ENCODE measurements at regions not wholly inside any gene's neighbourhood (a gene's known extent, or its start where the extent isn't known, plus 50 kb on each side); places are given as distances from the start of the nearest gene placed in this dataset.
"Not testable (repeated sequence)": the region's sequence is repeated elsewhere in the genome, so short reads cannot be mapped to it uniquely, and the experiment has no call there.

DNA sequence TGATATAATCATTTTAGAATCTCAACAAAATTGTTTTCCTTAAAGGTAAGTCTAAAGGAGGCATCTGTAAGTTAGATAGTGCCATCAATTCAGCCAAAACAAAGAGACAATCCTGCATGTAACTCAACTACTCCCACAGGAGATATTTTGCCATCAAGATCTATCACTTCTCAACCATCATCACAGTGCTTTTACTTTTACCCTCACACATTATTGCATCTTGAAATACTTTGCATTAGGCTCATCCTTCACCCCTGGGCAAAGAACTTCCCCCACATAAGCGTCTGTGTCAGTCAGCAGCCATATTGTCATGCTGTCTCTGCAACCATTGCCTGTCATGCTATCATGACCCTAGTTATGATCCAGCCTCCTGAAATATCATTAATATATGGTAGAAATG, 54.9 kb upstream of the NLGN1 start:
- peak; percentile 8 for DNase-seq

DNA sequence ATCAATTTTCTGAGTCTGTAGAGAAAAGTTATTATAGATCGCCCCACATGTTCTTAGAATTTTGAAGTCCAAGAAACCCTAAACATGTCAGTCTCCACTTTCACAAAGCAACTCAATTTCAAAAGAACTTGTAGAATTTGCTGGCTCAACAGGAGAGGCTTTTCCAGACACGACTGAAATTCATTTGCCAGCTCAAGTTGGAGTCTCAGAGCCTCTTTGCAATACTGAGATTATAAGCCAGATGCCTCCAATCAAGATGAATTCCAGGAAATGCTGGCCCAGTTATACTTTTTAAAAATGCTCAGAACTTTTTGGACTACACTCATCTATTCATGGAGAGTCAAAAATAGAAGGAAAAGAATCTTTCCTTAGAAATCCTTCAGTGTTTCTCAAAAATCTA, 56.9 kb upstream of the NLGN1 start:
- no peak for DNase-seq

DNA sequence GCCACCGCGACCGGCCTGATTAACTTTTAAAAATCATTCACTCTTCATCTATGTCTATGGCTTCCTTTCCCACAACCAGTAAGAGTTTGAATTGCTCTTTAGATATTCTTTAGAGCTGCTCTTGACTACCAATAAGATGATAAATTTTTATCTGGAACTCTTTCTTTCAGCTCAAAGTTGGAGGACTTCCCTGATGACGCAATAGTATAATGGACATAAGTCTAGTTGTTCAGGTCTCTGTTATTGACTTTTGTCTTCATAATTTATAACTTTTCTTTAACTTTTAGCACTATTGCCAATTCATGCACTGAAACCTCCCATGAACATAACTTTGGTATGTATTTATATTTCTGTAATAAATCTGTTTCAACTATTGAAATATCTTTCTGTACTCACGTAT, 61.3 kb upstream of the NLGN1 start:
- DNase-seq: no peak

DNA sequence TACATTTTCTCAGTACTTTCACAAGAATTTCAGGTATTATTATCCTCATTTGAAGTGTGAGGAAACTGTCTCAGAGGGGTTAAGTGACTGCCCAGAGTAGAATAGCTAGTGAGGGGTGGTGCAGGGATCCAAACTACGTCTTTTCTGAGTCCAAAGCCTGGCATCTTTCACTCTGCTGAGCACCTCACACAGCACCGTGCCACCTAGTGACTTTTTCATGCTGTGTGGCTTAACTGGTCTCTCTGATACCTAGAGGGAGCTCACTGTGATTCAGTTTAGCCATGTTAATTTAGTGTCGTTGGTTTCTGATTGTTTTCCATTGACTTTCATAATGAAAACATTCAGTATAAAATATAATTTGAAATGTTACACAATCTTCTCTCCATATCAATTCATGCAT, 91.4 kb upstream of the NLGN1 start:
- DNase-seq: no peak

DNA sequence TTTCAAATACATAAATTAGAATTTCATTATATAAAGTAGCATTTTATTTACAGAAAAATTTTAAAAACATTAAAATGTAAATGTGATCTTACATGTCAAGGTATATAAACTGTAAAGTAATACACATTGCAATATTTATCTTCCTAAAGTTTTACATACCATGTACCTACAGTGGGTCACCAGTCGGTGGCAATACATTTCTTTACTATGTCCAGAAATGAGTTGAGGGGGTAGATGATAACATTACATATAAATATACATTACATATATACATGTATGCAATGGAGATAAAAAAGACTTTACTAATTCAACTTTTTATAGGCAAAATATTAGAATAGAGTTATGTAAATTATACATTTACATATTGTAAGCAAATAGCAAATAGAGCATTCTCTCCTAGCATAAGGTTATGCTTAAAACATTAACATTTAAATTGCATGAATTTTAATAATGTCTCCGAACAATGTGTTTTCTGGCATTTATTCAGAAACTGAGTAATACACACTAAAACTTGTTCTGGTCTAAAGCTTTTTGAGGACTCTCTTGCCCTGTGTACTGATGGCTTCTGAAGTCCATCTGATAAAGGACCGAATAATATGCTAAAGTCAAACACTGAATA, 93.3 kb upstream of the NLGN1 start:
- DNase-seq: no peak

DNA sequence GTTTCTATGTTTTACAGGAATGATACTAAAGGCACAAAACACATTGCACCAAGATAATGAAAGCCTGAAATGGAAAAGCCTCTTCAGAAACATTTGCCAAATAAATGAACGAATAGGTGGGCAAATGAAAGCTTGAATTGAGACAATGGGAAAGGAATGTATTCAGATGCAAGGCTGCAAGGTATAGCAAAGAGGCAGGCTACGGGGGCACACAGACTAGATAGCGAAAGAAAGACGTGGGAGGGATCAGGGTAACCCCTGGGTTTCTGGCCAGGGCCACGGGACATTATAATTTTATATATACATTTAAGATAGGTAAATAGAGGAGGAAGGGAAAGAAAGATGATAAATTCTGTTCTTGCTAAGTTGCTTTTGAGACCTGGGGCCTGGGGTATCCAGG, 95.9 kb upstream of the NLGN1 start:
- no peak for DNase-seq

DNA sequence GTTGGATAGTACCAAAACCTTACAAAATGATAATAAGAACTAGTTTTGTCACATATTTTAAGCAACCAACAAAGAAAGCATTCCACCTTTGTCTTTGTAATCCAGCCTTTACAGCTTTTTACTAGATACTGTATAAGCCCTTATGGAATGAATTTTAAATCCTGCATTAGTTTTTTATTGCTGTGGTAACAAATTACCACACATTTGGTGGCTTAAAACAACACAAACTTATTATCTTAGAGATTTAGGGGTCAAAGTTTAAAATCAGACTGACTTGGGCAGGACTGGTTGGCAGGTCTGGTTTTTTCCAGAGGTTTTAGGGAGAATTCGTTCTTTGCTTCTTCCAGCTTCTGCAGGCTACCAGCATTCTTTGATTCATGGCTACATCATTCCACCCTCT, 108.5 kb upstream of the NLGN1 start:
- no peak for DNase-seq

DNA sequence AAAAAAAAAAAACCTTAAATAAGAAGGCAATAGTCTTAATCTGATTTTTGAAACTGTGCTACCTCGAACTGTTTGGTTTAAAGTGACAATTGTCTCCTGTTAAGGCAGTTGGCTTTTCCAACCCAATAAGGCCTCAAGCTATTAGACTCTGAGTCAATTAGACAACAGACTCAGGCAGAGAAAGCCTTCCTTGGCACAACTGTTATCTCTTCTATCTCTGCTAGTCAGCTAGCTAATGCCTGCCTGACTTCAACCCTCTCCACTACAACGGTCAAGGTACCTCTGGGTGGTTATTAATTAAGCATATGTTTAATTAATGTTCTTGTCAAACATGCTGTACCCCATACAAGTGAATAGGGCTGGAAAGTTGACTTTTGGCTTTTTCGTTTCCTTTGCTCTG, 110.2 kb upstream of the NLGN1 start:
- no peak for DNase-seq

DNA sequence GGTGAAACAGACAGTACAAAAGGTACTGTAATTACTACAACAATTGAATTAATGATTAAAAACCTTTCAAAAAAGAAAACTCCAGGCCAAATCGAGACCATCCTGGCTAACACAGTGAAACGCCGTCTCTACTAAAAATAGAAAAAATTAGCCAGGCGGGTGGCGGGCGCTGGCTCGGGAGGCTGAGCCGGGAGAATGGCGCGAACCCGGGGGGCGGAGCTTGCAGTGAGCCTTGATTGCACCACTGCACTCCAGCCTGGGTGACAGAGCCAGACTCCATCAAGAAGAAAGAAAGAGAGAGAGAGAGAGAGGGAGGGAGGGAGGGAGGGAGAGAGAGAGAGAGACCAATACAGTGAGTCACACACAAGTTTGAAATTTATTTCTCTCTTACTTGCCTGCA, 111.0 kb upstream of the NLGN1 start:
- not testable (repeated sequence) for DNase-seq

DNA sequence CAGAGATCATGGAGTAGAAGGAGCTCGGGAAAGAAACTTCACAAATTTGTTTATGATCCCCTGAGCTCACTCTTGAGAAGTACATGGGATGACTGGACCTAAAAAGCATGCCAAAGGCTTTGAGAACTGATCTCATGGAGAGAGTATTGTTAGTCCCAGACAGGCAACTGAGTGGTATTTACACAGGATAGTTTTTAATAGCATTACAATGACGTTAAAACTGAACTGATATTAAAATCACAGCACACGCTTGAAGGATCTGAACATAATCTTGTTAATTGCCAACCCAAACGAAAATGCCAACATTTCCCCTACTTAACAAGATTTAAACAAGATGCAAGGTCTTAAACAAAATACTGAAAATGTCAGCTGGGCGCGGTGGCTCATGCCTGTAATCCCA, 113.2 kb upstream of the NLGN1 start:
- no peak for DNase-seq

DNA sequence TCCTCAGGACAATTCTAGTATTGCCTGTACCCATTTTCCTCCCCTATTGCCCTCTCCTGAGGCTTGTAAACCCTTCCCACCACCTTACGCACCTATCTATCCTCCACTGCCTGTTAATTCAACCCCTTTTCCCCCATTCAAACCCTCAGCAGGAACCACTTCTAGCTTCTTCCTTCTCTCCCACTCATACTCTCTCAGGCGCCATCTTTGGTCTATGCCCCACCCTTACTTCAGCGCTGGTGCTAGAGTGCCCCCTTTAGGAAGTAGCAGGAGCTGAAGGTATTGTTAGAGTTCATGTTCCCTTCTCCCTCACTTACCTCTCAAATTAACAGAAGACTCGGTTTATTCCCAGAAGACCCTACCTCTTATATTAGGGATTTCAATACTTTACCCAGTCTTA, 121.8 kb upstream of the NLGN1 start:
- DNase-seq: no peak

DNA sequence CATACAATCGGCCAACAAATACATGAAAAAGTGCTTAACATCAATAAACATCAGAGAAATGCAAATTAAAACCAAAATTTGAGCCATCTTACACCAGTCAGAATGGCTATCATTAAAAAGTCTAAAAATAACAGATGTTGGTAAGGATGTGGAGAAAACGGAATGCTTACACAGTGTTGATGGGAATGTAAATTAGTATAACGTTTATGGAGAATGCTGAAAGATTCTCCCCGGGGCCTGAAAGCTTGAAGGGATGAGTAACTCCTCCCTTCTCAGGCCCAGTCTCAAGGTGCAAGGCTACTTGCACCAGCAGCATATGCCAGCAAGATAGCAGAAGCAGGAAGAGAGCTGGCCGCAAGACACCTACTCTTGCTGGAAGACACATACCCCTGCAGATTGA, 123.7 kb upstream of the NLGN1 start:
- no peak for DNase-seq

DNA sequence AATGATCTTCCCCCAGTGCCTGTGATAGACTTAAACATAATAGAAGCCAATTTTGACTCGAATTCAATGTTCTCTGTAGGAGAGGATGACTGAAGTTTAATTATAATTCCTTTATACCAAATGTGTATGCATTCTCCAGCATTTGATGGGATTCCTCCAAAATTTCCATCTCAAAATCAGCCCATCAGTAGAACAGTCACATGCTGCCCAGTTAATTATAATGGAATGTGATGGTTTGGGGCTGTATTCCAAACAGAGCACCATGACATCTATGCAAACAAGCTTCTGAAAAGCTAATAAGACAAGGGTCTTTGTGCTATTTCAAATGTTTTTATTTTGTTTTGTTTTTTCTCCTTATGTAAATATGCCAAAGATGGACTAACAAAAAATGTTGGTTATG, 127.7 kb upstream of the SPATA16 start:
- no peak for DNase-seq

DNA sequence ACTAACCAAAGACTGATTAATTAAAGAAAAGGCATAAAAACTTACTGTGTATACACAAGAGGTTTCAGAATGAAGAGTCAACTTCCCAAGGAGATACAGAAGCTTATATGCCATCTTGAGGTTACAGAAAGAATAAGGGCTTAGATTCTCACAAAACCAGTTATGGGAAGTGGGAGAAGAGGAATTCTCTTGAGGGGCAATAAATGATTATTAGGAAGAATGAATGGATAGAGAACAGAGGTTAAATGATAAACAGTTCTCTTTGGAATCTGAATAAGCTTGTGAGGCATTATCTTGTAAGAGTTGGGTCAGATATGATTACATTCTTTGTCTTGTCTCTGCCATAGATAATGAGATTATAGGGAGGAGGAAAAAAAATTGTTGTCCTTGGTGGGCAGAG, 126.7 kb upstream of the SPATA16 start:
- no peak for DNase-seq

DNA sequence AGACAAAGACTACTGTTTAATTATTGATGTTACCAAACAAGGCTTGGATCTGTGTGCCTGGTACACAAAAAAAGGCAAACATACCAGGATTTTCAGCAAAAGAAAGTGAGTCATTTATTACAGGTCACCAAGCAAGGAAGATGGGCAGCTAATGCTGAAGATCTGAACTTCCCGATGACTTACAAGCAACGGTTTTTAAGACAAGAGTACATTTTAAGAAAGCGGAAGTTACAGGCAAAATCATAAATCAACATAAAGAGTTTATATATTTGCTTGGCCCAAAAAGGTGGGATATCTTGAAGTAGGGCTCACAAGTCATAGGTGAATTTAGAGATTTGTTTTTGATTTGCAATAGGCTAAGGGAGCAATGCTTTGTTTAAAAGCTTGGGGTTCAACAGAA, 125.4 kb upstream of the SPATA16 start:
- DNase-seq: no peak

DNA sequence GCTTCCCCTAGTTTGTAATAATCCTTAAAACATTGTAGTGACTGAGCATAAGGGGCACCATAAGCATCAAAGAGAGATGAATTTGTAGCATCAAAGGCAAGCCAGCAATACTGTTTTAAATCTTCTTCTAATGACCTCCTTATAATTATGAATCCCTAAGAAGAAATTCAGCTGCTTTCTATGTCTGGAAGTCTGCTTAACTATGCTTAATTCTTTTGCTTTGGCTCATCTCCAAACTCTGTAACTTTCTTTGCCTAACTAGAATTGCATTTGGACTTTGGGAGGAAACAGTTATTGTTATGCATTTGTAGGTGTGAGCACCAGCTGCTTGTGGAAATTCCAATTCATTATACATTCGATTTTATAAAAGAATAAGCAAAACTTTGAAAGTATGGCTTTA, 117.7 kb upstream of the SPATA16 start:
- no peak for DNase-seq

DNA sequence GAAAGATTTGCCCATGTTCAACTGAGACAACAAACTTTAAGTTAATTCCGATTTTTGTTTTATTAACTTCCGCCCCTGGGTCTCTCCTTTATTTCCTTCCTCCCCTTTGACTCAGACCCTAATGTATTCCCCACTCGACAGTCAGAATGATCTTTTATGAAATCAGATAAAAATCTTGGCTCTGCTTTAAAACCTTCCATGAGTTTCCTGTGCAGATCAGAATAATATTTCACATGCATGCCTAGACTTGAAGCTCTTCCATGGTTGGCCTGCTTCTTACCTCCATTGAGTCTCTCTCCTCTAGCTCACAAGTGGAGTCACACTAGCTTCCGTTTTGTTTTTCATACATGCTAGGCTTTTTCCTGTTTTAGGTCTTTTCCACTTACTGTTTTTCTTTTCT, 116.8 kb upstream of the SPATA16 start:
- no peak for DNase-seq

DNA sequence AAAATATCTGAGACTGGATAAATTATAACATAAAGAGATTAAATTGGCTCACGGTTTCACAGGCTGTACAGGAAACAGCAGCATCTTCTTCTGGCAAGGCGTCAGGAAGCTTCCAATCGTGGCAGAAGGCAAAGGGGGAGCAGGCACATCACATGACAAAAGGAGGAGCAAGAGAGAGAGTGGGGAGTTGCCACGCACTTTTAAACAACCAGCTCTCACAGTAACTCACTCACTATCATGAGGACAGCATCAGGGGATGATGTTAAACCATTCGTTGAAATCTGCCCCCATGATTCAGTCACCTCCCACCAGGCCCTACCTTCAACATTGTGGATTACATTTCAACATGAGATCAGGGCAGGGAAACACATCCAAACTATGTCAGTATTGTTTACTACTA, 114.5 kb upstream of the SPATA16 start:
- no peak for DNase-seq

DNA sequence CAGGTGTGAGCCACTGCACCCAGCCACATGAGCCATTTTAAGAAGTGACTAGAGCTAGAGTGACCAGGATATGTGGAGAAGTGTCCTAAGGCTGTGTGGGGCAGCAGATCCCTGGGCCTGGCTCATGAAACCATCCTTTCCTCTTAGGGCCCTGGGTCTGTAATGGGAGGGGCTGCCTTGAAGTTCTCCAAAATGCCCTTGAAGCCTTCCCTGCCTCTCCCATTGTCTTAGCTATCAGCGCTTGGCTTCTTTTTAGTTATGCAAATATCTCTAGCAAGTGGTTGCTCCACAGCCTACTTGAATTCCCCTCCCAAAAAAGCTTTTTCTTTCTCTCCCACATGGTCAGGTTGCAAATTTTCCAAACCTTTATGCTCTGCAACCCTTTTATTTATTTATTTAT, 112.4 kb upstream of the SPATA16 start:
- DNase-seq: no peak

DNA sequence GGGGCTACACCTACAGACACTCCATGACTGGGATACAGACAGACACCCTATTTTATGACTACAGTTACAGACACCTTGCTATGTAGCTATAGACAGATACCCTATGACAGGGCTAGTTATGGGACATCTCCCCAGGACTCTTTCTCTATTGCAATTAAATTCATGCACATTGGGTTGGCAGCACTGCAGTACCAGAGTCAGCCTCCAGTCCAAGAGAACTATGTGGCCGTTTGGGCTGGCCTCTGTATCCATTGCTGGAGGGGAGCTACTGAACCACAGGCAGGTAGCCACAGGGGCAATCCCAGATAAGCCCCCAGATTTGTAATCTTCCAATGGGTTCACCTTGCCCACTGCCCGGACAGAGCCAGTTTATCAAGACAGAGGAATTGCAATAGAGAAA, 108.4 kb upstream of the SPATA16 start:
- no peak for DNase-seq

DNA sequence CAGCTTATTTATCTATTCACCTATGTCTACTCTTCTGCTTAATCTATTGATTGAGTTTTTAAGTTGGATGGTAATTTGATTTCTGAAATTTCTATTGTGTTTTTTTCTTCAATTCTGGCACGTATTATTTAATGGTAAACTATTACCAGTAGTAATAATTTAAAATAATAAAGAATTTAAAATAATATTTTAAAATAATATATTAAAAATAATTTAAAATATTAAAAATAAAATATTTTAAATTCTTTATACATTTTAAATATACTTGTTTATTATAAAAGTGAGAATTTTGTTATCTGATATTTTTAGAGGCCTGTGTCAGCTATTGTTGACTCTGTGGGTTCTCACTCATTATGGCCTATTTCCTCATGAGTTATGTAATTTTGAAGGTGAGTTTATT, 100.7 kb upstream of the SPATA16 start:
- no peak for DNase-seq

DNA sequence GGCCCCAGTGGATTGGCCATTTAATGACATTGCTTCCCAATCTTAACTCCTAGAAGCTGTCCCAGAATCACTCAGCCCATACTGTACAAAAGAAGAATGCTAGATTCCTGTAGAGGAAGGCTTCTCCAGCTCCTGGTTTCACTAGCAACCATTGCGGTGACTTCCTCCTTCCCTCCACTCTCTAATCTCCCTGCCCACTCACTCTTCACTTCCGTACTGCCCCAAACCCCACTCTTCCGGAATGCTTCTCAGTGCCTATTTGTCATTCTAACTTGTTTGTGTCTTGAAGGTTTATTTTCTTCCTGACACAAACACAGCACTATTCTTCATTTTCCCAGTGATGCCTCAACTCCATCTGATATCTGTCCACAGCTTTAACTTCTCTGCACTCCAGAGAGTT, 97.1 kb upstream of the SPATA16 start:
- DNase-seq: no peak

DNA sequence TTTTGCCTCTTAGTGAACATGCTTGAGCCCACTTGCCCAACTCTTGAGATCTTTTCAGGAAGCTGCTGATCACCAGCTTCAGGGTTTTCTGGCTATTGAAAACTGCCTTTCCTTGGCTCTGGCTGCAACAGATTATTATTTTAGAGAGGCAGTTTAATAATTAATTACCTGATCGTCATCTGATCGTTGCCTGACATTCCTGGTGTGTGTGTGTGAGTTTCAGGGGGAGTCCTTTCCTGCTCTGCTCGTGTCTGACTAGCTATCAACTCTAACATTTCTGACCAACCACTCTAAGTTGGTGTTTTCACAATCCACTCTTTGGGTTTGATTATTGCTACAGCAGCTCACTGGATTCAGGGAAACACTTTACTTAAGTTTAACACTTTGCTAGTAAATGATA, 84.3 kb upstream of the SPATA16 start:
- no peak for DNase-seq

DNA sequence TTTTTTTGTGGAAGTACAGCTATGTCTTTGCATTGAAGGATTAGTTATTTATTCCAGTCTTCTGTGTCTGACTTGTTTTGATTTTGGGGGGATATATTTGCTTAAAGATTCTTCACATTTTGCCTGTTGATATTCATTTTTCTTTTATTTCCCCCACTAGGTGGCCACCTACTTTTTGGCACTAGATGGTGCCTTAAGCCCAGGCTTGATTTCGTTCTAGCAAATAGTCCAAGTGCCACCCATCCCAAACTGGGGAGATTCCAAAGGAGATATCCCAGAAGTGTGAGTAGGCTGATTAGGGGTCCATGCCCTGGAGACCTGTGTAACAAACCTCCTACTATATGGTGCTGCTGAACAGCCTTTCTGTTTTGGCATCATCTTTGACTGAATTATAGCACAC, 80.0 kb upstream of the SPATA16 start:
- no peak for DNase-seq

DNA sequence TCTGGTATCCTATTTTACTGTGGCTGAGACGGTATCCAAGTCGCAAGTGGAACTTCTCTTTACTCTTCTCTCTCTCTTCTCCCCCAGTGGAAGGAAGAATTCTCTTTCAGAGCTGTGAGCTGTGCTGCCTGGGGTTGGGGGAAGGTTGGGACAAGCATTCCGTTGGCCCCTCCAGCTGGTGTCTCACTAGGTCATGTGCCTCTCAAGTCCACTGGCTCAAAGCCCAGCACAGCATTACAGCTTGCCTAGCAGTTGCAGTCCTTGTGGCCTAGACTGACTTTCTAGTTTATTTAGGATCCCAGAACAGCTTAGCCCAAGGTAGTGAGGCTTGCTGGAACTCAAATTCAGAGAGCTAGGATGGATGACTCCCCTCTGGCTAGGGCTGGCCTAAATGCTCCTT, 76.1 kb upstream of the SPATA16 start:
- DNase-seq: no peak

DNA sequence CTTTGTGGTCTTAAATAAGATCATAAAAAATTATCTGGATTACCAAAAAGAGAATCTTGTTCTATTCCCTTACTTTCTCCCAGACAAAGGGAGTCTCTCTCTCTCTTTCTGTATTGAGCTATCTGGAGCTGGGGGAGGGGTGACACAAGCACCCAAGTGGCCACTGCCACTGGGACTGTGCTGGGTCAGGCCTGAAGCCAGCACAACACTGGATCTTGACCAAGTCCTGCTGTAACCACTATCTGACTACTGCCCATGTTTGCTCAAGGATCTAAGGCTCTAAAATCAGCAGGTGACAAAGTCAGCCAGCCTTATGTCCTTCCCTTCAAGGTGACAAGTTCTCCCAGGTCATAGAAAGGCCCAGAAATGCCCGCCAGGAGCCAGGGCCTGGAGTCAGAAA, 75.0 kb upstream of the SPATA16 start:
- no peak for DNase-seq
